Activated T-cell treated with anti-CD3 and anti-CD28 coated beads, Interleukin-2, amount 50 U/mL, for 48 hours (primary cell): ENCODE measurements at regions not wholly inside any gene's neighbourhood (a gene's known extent, or its start where the extent isn't known, plus 50 kb on each side); places are given as distances from the start of the nearest gene placed in this dataset.

ENCODE experiments used
- DNase-seq, 2 experiments: peaks; one replicate each; pipeline ENCODE4 v3.0.0-alpha.2; 2020

GRCh38 chr2:215711471-215712034, 275.7 kb upstream of the FN1 start:
- DNase-seq: no peak

- no peak for DNase-seq
These were observed 271.7 kb upstream of the FN1 start for GRCh38 chr2:215707608-215708007.

DNA sequence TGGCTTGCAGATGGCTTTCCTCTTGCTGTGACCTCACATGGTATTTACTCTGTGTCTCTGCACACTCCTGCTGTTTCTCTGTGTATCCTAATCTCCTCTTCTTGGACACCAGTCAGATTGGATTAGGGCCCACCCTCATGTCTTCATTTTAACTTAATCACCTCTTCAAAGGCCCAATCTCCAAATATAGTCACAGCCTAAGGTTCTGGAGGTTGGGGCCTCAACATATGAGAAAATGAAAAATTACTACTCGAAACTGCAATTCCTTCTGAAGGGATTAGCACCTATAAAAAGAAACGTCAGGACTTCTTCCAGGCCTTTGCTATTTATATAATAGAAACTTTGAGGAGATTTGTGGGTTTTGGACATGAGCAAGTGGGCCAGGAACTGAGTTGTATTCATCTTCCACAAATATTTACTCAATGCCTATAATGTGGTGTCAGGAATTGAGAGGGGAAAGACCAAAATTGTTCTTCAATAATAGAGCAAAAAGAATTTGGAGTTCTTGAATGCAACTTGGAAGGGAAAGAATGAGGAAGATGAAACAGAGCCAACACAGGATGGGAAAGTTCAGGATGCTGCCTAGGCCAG, 270.0 kb upstream of the FN1 start:
- no peak for DNase-seq

DNA sequence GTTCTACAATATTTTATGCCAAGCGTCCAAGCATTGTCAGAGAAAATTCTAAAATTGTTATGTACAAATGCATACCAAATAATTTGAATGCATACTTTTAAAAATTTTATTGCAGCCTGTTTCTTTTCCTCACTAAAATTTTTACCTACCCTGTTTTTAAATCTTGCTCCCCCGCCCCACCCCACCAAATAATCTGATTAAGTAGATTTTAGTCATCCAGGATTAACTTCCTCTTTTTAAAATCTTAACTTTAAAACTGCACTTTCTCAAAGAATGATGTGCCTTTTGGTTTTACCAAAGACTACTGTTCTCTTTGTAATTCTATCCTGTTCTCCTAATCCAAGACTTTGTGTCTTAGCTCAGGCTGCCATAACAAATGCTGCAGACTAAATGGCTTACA, 269.4 kb upstream of the FN1 start:
- DNase-seq: no peak

DNA sequence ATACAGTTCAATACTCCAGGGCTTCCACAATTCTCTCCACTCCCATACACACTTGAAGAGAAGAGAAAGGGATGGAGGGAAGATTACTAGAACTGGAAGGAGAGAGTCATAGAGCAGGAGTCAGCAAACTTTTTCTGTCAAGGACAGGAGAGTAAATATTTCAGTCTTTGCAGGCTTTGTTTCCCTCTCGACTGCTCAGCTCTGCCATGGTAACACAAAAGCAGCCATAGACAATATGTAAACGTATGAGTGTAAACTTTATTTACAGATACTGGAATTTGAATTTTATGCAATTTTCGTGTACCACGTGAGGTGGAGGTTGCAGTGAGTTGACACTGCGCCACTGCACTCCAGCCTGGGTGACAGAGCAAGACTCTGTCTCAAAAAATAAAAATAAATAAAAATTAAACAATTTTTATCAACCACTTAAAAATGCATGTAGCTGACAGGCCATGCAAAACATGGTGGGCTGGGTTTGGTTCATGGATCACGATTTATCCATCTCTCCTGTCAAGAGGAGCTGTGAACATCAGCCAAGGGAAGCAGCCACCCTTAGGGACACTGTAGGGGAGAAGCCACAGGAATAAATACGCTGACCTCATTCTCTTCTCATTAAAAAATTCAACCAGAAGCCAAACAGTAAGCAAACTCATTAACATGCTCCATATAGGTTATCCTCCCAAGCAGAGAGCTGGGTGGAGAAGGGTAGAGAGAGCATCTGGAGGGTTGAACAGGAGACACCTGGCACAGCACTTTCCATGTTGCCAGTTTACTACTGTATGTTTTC, 266.4 kb upstream of the FN1 start:
- no peak for DNase-seq

DNA sequence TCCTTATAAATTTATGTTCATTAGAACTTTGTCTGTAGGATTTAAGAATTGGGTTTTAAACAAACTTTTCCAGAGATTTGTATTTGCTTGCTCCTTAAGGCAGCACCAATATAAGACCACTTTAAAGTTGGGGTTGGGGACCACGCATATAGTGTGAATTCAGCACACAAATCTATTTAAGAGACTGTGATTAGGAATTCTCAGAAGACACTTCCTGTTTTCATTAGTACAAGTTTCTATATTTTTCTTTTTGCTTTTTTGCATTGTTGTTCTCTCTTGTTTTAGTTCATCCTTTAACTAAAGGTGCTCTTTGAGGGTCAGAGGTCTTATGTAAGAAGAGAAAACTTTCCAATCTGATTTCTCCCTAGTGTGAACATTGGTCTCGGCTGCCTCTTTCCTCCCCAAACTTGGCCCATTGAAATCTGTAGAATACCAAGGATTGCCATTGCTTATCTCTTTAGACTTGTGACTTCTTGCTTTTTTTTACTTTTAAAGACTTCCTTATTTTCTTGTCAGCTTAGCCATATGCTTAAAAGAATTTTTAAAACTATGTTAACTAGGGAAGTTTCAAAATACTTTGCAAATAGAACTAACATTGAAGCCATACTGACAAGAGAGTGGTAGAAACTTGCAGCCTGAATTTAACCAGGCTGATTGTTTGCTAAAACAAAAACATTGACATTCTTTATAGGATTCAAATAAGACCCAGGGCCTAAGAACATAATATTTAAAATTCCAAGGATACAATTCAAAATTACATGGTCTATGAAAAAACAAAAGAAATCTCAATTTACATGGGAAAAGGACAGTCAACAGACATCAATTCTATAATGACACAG, 264.1 kb upstream of the FN1 start:
- no peak for DNase-seq

GRCh38 chr2:215699018-215699417, 263.1 kb upstream of the FN1 start:
- DNase-seq: no peak

DNA sequence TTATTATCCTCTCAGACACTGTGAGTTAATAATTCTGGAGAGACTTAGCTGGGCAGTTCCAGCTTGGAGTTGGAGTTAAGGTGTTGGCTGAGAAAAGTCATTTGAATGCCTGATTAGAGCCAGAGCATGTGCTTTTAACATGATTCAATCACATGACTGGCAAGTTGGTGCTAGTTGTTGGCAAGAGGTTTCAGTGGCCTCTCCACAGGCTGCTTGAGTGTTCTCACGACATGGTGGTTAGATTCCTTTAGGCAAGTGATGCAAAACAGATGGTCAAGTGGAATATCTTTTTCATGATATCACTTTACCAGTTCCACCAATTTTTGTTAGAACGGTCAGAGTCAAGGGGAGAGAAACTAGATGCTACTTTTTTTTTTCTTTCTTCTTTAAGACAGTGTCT, 262.7 kb upstream of the FN1 start:
- no peak for DNase-seq

GRCh38 chr2:215697496-215697895, 261.6 kb upstream of the FN1 start:
- no peak for DNase-seq

DNA sequence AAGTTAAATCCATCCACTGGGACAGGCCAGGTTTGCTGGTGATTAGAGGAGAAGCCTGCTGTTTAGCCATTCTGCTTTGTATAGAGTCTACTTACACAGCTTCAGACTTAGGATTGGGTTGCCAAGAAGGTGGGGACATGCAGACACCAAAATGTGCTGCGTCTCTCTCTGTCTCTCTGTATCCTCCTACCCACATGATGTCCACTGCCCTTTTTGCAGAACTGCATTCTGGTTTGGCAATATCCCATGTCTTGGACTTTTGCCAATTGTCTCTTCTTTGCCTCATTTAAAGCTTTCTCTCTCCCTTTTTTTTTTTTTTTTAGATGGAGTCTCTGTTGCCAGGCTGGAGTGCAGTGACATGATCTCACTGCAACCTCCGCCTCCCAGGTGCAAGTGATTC, 261.1 kb upstream of the FN1 start:
- DNase-seq: no peak

- DNase-seq: no peak
These were observed 260.0 kb upstream of the FN1 start for GRCh38 chr2:215695861-215696260.

GRCh38 chr2:215693999-215694580, 258.2 kb upstream of the FN1 start:
- DNase-seq: no peak

- no peak for DNase-seq
These were observed 257.5 kb upstream of the FN1 start for GRCh38 chr2:215693193-215693998.

GRCh38 chr2:215692387-215693079, 256.7 kb upstream of the FN1 start:
- no peak for DNase-seq

- no peak for DNase-seq
These were observed 255.5 kb upstream of the FN1 start for GRCh38 chr2:215691346-215691745.

- no peak for DNase-seq
These were observed 251.5 kb upstream of the FN1 start for GRCh38 chr2:215687149-215688031.

- no peak for DNase-seq
These were observed 249.5 kb upstream of the FN1 start for GRCh38 chr2:215685238-215685990.

GRCh38 chr2:215684448-215685237, 248.8 kb upstream of the FN1 start:
- no peak for DNase-seq

DNA sequence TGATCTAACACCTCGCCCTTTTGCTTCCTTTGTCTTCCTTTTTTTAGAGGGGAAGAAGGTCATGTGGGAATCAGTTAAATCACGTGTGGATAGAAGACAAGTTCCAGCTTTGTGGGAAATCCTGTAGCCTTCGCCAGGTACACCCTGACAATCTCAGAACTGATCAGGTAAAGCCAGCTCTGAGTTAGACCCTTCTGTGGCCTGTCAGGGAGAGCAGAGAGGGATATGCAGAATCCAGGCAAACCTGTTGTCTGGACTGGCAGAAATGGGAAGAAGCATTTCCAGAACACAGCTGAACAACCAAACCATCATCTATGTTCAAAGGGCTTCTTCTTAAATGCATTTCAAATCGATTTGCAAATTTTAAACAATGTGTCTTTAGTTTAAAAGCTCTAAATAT, 247.4 kb upstream of the FN1 start:
- no peak for DNase-seq
